GM19351 (cell line): ENCODE measurements at regions not wholly inside any gene's neighbourhood (a gene's known extent, or its start where the extent isn't known, plus 50 kb on each side); places are given as distances from the start of the nearest gene placed in this dataset.
"Not testable (repeated sequence)": the region's sequence is repeated elsewhere in the genome, so short reads cannot be mapped to it uniquely, and the experiment has no call there.

ENCODE experiments used
- ATAC-seq: cut with Tn5 transposase; IDR thresholded peaks from one replicate; pipeline ENCODE4 v1.9.1; 2021; ENCODE audit warnings: mild to moderate bottlenecking, moderate library complexity; ENCODE audit not compliant: unreplicated experiment

GRCh38 chr2:146579147-146579930 lies 1265.5 kb upstream of the ACVR2A start:
- ATAC-seq, result no peak

DNA sequence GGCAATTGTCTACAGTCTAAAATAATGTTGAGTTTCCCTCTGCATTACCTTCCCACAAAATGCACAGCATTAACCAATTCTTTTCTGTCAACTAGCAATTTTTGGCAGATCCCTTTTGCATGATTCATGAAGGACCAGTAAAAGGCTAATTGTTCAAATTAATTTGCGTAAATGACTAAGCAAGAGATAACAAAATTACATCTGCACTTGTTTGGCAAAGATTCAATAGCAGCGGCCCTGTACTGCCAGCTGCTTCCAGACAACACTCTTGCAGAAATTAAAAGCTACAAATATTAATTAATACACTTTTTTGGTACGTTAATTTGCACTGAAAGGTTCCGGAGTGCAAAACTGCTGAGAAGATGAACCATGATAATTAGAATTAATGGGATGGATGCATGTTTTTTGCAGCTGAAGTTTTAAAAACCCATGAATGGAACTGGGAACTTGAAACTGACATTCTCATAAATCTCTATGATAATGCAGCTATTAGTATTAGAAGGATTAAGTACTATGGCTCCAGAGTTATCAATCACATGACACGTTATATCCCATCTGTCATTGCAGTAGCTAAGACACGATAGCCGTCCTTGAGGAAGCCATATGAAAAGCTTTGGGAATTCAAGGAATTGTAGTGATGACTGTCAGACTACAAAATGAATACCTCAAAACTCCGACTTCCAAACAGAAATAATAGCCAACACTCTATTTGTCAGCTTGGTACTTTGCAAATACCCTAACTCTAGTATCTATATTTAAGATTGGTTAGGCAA lies 1268.3 kb upstream of the ACVR2A start:
- ATAC-seq, result no peak

DNA sequence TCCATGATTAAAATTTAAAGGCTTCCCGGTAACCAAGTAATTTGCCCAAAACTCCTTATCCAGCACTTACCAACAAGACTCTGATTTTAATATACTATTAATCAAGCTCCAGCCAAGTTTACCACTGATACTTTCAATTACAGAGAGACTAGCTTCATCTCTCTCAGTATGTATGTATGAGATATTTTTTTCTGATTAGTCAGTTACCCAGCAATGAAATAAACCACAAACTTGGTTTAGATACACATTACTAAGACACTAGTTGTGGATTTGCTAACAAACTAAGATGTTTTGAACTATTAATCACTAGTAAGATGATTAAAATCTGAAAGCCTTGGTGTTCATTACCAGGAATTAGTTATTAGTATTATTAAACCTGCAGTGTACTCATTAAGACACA lies 1272.2 kb upstream of the ACVR2A start:
- ATAC-seq, result no peak

GRCh38 chr2:146561996-146562395 lies 1282.8 kb upstream of the ACVR2A start:
- no peak for ATAC-seq

DNA sequence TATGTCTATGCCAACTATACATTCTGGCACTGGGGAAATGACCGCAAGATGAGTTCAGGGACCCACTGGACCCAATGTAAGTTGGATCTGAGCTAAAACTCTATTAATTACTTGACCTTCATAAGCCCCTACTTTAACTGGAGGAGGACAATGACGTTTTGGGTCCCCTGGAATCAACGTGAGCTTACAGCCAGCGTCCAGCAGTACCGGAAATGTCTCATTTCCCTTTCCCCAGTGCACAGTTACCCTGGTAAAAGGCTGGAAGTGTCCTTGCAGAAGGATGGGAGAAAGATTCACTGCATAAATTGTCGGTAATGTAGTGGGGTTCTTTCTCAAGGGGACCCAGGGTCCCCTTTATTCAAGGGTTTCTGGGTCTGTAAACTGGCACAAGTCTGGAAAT lies 1297.6 kb upstream of the ACVR2A start:
- no peak for ATAC-seq

GRCh38 chr2:146544701-146545100 lies 1300.1 kb upstream of the ACVR2A start:
- ATAC-seq, result no peak

- no peak for ATAC-seq
Observed at GRCh38 chr2:146541896-146542295, 1302.9 kb upstream of the ACVR2A start.

- ATAC-seq, result no peak
Observed at GRCh38 chr2:146540271-146540932, 1304.4 kb upstream of the ACVR2A start.

GRCh38 chr2:146539739-146540138 lies 1305.1 kb upstream of the ACVR2A start:
- not testable (repeated sequence) for ATAC-seq

GRCh38 chr2:146537477-146537876 lies 1307.4 kb upstream of the ACVR2A start:
- no peak for ATAC-seq

- no peak for ATAC-seq
Observed at GRCh38 chr2:146532509-146533147, 1312.2 kb upstream of the ACVR2A start.

DNA sequence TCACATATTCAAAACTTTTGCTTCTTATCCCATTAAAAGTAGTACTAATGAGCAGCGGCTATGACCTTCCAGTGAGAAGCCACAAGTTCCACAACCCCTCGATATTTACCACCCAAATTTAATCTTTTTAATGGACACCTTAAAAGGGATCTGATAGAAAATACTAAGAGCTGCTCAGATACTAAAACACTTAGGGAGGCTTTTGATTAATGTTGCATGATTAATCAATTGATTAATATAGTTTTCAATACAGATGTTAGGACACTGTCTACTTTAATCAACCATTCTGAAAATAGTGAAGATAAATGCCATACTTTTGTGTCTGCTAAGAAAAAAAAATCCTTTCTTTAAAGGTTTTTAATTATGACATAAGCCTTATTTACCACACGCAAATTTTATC lies 1312.8 kb upstream of the ACVR2A start:
- ATAC-seq, result no peak

DNA sequence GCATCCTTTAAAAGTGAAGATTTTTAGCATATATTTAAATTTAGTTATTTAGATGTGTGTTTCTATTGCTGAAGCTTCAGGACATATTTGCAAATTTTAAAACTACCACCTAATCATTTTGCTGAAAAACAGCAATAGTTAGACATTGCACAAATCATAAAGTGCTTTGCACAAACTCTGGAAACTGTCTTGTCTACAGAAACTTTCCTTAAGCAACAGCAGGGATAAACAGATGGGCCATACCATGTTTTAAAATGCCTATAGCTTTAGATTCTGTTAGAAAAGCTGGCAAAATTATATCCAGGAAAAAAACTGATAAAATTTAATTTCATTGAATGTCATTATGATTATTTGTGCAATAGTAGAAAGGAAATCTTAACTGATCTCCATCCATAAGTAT lies 1313.9 kb upstream of the ACVR2A start:
- ATAC-seq, result no peak

DNA sequence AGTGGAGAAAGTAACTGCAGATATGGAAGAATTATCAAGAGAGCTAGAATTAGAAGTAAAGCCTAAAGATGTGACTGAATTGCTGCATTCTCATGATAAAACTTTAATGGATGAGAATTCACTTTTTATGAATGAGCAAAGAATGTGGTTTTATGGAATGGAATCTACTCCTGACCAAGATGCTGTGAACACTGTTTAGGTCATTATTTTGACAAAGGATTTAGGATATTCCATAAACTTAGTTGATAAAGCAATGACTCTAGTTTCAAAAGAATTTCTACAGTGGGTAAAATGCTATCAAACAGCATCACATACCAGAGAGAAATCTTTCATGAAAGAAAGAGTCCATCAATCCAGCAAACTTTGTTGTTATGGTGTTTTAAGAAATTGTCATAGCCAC lies 1317.7 kb upstream of the ACVR2A start:
- ATAC-seq, result no peak

DNA sequence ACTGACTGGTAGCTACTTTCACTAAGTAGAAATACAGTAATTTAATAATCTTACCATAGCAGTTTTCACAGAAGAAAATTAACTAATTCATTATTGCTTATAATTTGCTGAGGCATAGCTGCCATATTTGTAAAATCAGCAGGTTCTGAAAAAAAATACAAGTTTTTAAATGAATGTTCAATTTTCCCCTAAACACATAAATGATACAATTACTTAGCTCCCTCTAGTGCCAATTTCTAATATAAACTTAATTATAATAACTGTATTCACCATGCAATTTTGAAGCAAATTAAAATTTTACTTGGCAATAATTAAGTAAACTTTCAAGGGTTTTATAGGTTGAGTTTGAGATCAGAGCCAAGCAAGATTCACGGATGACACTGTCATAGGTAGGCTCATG lies 1321.6 kb upstream of the ACVR2A start:
- ATAC-seq, result no peak

DNA sequence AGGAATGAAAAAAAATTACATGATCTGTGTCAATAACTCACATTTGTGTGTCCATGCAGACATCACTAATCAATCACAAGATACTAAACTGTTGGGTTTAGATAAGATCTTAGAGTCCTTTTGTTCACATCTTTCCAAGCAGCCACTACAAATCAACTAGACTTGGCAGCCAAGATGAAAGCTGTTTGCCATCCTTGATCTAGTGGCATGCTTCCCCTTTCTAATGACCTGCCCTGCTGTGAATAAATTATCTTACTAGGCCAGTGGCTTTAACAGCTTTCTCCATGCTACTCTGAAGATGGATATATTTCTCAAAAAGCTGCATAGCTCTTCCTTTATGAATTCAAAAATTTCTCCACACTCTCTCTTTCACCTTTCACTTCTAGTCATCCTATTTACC lies 1338.0 kb upstream of the ACVR2A start:
- ATAC-seq, result no peak

DNA sequence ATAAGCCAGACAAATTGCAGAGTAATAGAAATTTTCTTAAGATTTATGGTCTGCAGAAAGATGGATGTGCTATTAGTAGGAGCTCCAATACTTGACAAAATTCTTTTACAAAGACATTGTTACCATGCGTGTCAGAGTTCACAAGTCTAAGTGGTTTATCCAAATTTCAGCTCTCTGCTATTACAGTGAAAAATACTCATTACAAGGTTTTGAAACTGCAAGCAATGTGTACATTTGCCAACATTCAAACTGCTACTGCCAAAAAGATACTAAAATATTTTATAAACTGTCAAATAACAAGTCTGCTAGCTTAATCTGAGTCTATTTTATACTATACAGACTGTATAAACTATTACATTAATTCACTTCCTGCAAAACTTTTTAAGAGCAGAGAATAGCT lies 1341.5 kb upstream of the ACVR2A start:
- ATAC-seq, result no peak

GRCh38 chr2:146496248-146496647 lies 1348.6 kb upstream of the ACVR2A start:
- ATAC-seq, result no peak

- ATAC-seq, result no peak
Observed at GRCh38 chr2:146489386-146489785, 1355.4 kb upstream of the ACVR2A start.

GRCh38 chr2:146481629-146482028 lies 1363.2 kb upstream of the ACVR2A start:
- no peak for ATAC-seq

- ATAC-seq, result peak; percentile 64
Observed at GRCh38 chr2:146477383-146477782, 1367.4 kb upstream of the ACVR2A start.
